ENCODE measurements at regions not wholly inside any gene's neighbourhood (a gene's known extent, or its start where the extent isn't known, plus 50 kb on each side); places are given as distances from the start of the nearest gene placed in this dataset.

GRCh38 chr18:37937287-37937686 is 371.7 kb upstream of the CELF4 start:
- DNase-seq (ENCODE audit: low read depth) = no peak

GRCh38 chr18:37935086-37935485 is 369.5 kb upstream of the CELF4 start:
- no peak for DNase-seq (ENCODE audit: low read depth)

- no peak for DNase-seq (ENCODE audit: low read depth)
Observed at GRCh38 chr18:37930640-37931039, 365.0 kb upstream of the CELF4 start.

- DNase-seq (ENCODE audit: low read depth) = no peak
Observed at GRCh38 chr18:37922162-37922561, 356.6 kb upstream of the CELF4 start.

GRCh38 chr18:37920865-37921264 is 355.3 kb upstream of the CELF4 start:
- DNase-seq (ENCODE audit: low read depth) = no peak

- DNase-seq (ENCODE audit: low read depth) = no peak
Observed at GRCh38 chr18:37913051-37913450, 347.5 kb upstream of the CELF4 start.

- DNase-seq (ENCODE audit: low read depth) = no peak
Observed at GRCh38 chr18:37902344-37902743, 336.7 kb upstream of the CELF4 start.

GRCh38 chr18:37900326-37900725 is 334.7 kb upstream of the CELF4 start:
- no peak for DNase-seq (ENCODE audit: low read depth)

- DNase-seq (ENCODE audit: low read depth) = no peak
Observed at GRCh38 chr18:37889963-37890362, 324.4 kb upstream of the CELF4 start.

- DNase-seq (ENCODE audit: low read depth) = no peak
Observed at GRCh38 chr18:37874721-37875120, 309.1 kb upstream of the CELF4 start.

- DNase-seq (ENCODE audit: low read depth) = no peak
Observed at GRCh38 chr18:37873416-37873815, 307.8 kb upstream of the CELF4 start.

- DNase-seq (ENCODE audit: low read depth) = no peak
Observed at GRCh38 chr18:37872562-37872961, 307.0 kb upstream of the CELF4 start.

GRCh38 chr18:37871561-37871960 is 306.0 kb upstream of the CELF4 start:
- no peak for DNase-seq (ENCODE audit: low read depth)

GRCh38 chr18:37869051-37869450 is 303.5 kb upstream of the CELF4 start:
- no peak for DNase-seq (ENCODE audit: low read depth)

- DNase-seq (ENCODE audit: low read depth) = no peak
Observed at GRCh38 chr18:37864122-37864521, 298.5 kb upstream of the CELF4 start.

GRCh38 chr18:37861981-37862380 is 296.4 kb upstream of the CELF4 start:
- DNase-seq (ENCODE audit: low read depth) = no peak

- DNase-seq (ENCODE audit: low read depth) = no peak
Observed at GRCh38 chr18:37854396-37854795, 288.8 kb upstream of the CELF4 start.

GRCh38 chr18:37853706-37854105 is 288.1 kb upstream of the CELF4 start:
- no peak for DNase-seq (ENCODE audit: low read depth)

GRCh38 chr18:37852464-37852863 is 286.9 kb upstream of the CELF4 start:
- no peak for DNase-seq (ENCODE audit: low read depth)

GRCh38 chr18:37847544-37847943 is 281.9 kb upstream of the CELF4 start:
- DNase-seq (ENCODE audit: low read depth) = no peak

GRCh38 chr18:37846996-37847395 is 281.4 kb upstream of the CELF4 start:
- DNase-seq (ENCODE audit: low read depth) = no peak

GRCh38 chr18:37845498-37845897 is 279.9 kb upstream of the CELF4 start:
- DNase-seq (ENCODE audit: low read depth) = no peak

GRCh38 chr18:37844209-37844970 is 278.8 kb upstream of the CELF4 start:
- DNase-seq (ENCODE audit: low read depth) = no peak

- DNase-seq (ENCODE audit: low read depth) = no peak
Observed at GRCh38 chr18:37838083-37838482, 272.5 kb upstream of the CELF4 start.

Measured in activated T-helper 9 cell treated with anti-CD3 and anti-CD28 coated beads, Interleukin-2, amount 50 U/mL, for 16 hours (primary cell).